GM18909 (cell line): ENCODE measurements at regions not wholly inside any gene's neighbourhood (a gene's known extent, or its start where the extent isn't known, plus 50 kb on each side); places are given as distances from the start of the nearest gene placed in this dataset.
"Not testable (repeated sequence)": the region's sequence is repeated elsewhere in the genome, so short reads cannot be mapped to it uniquely, and the experiment has no call there.

ENCODE experiments used
- ATAC-seq: cut with Tn5 transposase; IDR thresholded peaks from one replicate; pipeline ENCODE4 v1.9.1; 2021; ENCODE audit warnings: mild to moderate bottlenecking; ENCODE audit not compliant: unreplicated experiment, poor library complexity

DNA sequence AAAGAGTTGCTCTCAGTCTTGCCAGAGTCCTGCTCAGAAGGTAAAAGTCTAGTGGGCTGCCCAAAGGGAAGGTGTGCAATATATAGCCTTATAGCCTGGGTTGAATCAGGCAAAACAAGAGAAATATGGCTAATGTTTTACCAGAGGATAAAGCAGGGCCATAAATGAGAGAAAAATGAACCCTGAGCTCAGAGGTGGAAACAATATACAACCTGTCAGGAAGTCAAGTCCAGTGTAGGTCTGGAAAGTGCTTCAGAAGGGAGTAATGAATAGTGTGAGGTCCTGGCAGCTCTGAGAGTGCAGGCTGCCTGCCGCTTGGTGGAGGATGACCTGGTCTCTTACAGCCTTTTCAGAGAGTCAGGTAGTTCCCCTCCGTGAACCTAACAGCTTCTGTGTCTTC lies 177.8 kb upstream of the TNC start:
- ATAC-seq = no peak

DNA sequence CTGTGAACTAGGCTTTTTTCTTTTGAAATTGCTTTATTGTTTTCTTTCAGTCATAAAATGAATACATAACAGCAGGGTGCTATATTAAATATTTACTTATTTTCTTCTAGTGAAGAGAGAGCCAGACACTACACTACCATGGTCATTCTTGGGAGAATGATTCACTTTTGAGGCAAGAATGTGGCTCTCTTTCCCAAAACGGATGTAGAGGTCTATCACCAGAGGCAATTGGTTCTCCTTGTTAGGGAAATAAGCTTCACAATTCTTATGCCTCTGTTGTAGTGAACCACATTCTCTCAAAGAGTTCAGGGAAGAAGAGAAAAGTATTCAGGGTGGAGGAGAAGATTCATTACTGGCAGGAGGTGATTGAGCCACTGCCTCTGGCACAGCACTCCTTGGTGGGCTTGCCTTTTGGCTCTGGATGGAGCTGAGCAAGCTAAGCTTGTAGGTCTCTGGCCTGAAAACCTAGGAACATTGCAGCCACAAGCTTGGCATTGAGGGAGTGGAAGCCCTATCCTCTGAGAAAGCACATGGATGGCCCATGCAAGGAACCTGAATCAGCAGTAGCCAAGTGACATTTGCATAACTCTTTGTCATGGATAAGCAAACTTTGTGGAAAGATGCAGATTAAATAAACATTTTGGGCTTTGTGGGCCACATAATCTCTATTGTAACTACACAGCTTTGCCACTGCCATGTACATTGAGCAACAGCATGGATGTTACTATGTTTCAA lies 179.0 kb upstream of the TNC start:
- ATAC-seq = no peak

DNA sequence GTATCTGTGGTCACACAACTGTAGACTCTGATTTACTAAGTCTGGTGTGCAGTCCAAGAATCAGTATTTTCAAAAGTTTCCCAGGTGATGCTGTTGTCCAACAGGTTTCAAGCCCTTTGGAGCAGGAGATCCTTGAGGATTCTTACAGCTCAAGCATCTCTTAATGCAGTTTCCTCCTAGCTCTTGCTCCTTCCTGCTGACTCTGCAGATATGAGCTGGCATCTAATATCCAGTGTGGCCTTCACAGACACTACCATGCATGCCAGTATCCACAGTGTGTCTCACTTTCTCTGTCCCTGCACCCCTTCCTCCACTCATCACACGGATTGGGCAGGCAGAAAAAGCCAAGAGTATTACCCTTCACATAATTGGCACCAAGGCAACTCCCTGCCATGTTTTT lies 182.2 kb upstream of the TNC start:
- no peak for ATAC-seq

DNA sequence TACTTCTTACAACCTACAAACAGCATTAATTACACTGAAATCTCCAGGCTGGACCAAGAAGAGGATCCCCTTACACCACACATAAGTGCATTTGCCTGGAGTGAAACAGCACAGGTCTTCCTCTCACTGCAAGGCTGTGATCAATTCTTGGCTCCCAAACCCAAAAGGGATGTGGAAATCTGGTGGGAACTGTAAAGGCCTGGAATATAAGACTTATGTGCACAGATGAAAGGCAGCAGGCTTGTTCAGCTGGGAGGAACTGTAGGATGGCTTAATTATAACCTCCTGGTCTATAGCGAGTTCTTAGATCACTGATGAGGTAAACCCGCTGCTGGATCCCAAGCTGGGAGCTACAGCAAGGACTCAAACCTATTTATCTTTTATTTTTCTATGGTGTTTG lies 182.9 kb upstream of the TNC start:
- ATAC-seq = no peak

DNA sequence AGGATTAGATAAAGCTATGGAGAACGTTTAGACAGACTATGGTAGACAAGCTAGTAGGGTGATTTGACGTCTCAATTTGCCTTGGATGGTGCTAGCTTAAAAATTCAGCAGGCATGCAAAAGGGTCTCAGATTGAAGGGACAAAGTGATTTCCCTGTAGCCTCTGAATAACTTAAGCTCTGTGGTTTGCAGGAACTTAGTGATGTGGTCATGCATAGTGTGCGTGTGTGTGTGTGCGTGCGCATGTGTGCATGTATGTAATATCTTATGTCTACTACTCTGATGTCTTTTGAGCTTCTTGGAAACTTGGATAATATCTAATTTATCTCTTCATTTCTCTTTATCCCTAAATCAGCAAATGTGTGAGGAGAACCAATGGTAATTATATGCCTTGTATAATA lies 183.6 kb upstream of the TNC start:
- ATAC-seq = no peak

DNA sequence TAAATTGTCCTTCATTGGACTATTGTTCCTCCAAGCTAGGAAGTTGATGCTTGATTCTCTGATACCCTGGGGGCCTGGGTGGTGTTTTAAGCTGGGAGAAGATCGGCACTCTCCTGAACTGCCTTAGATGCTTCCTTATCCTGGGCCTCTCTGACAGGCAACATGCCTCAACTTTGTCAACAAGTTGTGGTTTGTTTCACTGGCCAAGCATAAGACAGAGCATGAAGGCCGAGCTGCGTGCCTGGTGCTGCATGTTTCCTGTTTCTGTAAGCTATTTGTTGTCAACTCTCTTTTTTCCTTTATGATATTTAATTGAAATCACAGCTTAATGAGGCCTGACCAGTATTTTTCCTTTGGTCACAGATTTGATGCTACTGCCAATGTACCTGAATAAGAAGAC lies 187.6 kb upstream of the TNC start:
- no peak for ATAC-seq

DNA sequence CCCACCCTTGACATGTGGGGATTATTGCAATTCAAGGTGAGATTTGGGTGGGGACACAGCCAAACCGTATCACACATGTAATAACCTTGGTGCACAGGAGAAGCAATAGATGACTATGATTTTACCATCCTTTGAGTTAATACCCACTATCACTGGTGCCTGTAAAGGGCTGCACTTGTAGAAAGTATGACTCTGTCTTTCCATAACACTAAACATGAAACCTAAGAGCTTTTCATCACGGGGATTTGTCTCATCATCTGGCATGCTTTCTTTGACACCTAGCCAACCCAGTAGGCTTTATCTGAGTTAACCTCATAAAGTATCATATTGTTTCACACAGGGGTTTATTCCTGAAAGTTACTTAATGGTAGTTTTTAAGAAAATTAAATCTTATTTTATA lies 188.9 kb upstream of the TNC start:
- no peak for ATAC-seq

DNA sequence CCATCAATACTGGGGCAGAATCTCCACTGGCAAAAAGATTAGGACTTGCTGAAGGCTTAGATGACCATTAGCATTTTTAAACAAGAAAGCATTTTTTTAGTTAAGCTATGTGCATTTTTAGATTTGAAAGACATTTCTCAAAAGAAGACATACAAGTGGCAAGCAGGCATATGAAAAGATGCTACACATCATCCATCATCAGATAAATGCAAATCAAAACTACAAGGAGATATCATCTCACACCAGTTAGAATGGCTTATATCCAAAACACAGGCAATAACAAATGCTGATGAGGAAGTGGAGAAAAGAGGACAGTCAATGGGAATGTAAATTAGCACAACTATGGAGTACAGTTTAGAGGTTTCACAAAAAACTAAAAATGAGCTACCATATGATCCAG lies 195.6 kb upstream of the TNC start:
- ATAC-seq = no peak

DNA sequence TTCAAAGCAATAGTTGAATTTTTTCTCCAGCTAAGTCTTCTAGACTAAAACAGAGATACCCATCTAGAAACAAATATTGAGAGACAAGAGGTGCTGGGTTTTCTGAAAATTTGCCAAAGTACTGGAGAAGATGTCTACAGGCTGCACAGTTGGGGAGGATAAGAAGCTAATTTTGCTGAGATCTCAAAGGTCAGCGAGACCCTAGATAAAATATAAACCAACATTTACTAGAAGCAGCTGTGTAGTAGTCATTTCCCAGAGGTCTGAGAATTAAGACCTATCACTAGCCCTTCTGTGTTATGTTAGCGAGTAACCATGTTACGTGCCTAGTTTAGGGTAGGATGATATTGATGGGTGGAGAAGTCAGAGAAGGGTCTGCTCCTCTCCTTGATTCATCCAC lies 208.5 kb upstream of the TNC start:
- ATAC-seq = no peak

DNA sequence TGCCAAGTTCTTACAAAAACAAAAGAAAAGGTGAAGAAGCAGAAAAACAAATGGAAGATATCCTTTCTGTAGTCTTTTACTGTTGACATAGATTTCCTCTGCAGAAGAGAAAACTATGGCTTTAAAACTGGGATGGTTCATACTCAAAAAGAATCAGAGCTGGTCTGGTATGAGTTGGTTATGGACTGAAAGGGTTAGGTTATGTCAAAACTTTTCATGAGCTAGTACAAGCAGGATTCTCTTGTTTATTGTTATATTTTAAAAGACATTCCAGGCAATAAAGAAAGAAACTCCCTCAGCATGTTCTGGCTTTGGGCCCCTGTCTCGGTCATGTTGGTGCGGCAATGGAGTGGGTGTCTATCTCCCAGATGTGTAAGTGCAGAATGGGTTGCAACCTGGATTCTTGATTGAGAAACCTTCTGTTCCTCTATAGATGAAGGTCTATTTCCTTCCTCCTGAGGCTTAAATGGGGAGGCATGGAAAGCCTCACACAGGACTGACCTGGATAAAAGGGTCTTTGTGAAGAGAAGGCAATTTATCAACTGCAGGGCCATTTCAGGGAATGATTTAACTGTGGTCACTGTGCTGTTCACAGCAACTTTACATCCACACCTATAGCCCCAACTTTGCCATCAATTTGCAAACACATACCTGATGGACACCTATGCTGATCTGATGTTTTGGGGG lies 209.6 kb upstream of the TNC start:
- no peak for ATAC-seq

DNA sequence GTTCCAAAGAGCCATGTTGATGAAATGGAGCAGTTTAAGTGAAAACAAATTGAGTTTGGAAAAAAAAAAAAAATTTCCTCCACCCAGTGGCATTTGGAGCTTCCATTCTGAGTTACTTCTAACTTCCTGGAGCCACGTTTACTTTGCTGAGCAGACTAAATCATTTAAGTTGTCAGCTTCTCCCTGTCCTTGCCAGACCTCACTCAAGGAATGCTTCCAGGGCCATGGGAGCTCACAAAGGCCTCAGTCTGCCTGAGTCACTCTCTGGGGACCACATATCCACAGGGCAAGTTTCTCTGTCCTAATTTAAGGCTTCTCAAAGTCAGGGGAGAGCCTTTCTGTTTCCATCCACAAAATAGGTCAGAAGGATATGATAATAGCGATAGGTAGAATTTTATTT lies 210.3 kb upstream of the TNC start:
- ATAC-seq = no peak

DNA sequence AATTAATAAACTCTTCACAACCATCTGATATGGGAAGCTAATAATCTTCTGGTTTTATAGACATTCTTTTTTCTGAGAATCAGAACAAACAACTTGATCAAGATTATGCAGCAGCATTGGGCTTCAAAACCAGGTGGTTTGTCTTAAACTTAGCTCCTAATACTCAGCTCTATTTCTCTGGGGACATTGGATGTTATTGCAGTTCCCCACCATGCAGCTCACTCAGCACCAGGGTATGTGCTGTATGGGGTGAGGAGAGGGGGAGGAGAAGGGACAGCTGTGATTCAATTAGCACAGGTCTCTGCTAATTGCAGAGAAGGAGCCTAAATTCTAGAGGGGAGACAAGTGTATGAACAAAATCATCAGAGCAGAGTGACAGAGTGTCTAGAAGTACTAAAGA lies 210.7 kb upstream of the TNC start:
- no peak for ATAC-seq

DNA sequence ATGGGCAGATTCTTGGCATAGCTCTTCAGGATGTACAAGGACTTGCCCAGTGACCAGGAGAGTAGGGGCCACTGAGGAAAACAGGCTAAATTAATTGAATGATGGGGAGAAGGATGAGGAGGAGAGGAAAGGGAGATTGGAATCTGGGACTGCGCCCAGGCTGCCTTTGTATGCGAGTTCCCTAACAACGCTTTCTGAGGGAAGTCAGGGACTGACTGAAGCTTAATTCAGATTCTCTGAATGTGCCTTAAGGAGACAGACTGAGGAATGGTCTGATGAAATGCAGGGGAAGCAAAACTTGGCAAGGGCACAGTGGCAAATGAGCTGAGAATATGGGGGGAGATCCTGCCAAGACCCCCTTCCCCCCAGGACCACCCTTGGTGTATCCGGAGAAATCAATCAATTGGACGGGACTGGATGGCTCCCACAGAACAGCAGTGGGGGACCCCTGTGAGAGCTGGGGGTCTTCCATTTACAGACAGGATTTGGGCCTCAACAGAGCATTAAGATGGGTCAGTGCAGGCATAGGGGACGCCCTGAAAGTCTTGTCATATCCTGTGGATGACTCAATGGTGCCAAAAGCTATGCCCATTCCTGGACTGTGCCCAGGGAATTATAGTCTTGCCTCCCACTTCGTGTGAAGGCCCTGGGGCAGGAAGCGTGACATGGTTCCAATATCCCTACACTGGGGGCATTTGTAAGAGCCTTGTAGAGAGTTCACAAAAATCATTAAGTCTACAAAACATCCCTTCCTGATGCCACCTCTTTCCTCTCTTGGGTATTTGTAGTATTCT lies 215.5 kb upstream of the TNC start:
- no peak for ATAC-seq

DNA sequence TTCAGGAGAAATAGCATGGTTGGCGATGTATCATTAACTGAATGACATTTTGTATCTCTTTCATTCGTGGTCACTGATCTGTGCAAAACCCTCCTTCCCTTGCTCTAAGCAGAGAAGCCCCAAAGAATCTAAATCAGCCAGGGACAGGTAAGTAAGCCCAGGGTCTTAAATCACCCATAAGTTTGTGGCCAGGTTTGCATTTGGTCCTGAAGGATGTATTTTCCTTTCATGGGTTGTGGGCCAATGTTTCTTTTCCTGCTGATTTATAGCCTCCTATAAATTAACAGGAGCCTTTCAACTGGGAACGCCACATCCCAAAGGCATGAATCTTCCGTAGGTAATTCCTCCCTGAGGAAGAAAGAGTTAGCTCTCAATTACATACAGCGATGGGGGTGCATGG lies 217.5 kb upstream of the TNC start:
- ATAC-seq = no peak

DNA sequence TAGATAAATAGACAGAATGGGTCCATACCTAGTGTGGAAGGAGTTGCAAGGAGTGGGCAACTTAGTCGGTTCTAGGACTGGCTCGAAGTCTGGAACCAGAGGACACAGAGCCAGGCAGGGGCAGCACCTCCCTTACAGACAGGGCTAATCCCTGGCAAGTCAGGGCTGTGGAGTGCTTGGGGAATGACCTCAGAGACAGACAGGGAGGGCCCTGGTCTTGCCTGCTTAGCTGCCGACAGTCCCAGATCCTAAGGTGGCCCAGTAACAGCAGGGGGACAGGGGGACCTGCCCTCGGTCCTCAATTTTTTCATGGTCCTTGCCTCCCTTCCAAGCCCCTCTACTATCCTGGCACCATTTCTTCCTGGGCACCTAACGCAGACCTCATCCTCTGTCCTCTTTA lies 222.4 kb upstream of the TNC start:
- no peak for ATAC-seq

DNA sequence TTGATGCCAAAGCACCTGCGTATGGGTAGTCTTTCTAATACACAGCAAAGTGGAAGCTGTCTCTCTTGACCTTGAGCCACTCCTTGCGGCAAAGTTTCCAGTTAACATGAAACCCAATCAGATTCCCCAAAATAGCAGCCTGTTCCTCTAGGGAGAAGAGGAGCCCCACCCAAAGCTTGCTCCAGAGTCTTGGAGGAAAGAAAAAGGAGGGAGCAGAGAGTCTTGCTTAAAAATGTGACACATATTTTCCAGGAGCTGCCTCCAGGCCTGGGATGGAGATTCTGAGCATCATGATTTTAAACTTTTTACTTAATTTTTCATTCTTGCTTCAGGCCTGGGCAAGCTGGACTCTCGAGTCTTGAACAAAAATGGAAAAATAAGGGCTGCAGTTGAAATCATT lies 223.5 kb upstream of the TNC start:
- ATAC-seq = no peak

DNA sequence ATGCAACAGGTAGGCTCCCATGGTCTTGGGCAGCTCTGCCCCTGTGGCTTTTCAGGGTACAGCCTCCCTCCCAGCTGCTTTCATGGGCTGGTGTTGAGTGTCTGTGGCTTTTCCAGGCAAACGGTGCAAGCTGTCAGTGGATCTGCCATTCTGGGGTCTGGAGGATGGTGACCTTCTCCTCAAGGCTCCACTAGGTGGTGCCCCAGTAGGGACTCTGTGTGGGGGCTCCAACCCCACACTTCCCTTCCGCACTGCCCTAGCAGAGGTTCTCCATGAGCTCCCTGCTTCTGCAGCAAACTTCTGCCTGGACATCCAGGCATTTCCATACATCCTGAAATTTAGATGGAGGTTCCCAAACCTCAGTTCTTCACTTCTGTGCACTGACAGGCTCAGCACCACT lies 229.8 kb upstream of the TNC start:
- ATAC-seq = not testable (repeated sequence)

DNA sequence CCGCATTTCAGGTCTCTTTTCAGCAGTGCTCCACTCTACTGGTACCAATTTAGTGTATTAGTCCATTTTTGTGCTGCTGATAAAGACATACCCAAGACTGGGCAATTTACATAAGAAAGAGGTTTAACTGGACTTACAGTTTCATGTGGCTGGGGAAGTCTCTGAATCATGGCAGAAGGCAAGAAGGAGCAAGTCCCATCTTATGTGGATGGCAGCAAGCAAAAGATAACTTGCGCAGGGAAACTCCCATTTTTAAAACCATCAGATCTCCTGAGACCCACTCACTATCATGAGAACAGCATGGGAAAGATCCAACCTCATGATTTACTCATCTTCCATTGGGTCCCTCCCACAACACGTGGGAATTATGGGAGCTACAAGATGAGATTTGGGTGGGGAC lies 231.0 kb upstream of the TNC start:
- ATAC-seq = not testable (repeated sequence)

DNA sequence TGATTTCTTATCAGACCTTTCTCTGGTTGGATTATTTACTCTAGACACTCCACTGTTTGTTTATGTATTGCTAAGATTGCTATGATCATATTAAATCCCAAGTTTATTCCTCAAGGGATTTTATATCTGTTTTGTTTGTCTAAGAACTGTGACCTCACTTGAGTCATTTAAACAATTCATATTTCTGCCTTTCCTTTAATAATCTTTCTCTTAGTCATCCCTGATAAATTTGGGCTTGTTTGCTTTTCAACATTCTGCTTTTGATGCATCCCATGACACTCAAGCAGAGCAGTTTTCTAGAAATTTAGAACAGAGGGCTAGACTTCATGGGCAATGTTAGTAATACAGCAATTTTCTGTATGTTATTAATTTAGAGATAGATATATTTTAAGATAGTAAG lies 231.6 kb upstream of the TNC start:
- ATAC-seq = no peak

DNA sequence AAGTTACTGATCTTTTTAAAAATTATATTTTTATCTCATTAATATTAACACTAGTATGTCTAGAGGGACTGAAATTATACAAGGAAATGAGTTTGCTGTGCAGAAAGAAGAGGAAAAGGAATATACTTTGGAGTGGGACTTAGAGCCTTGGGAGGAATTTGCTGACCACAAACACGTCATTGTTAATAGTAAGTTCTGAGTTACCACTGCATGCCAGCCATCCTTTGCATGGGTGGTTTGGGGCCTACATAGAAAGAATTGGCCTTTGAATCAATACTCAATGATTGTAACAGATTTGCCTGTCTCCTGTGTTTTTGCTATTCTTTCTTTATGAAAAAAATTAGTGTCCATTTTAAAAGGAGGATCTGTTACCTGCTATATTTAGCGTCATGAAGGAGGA lies 232.6 kb upstream of the TNC start:
- no peak for ATAC-seq

DNA sequence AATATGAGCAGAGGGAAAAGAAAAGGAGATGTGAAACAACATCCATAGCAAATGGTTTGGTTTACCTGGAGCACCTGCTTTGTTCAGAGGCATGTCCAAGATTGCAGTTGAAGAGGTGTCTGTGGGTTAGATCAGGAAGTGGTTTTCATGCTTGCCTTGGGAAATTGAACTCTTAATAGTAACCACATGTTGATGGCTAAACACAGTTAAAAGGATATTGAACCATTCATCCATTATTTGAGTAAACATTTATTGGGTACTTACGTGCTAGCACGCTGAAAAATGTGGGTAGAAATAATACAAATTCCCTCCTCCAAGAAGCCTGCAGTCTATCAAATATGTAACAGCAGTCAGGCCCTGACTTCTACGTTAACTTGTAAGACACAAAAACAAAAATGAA lies 235.7 kb upstream of the TNC start:
- no peak for ATAC-seq

DNA sequence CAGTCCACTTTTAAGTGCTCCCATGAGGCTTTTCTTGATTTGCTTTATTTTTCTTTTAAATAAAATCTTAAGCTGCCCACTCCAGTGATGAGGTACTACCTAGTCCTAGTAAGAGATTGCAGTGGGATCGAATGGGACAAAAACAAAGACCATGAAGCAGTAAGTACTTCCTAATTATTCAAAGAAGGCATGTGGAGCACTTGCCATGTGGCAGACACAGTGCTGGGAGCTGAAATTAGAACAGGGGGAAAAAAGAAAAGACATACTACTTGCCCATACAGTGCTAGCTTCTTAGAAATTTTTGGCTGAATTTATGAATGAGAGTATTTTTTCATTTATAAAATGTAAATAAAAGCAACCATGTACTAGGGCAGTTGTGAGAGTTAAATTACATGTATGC lies 239.9 kb upstream of the TNC start:
- ATAC-seq = no peak
